OCI-LY3 (cell line): ENCODE measurements at regions not wholly inside any gene's neighbourhood (a gene's known extent, or its start where the extent isn't known, plus 50 kb on each side); places are given as distances from the start of the nearest gene placed in this dataset.

ENCODE experiments used
- CTCF ChIP-seq: fragments of 200-600, 300-600 bp; sonication (generic); IDR thresholded peaks from 2 replicates; pipeline ENCODE4 v1.5.1; 2014; ENCODE audit warnings: antibody characterized with exemption, low read length, low read depth
- EZH2phosphoT487 ChIP-seq: fragments of 200-600 bp; shearing (Covaris generic); IDR thresholded peaks from 2 replicates; pipeline ENCODE4 v1.6.1; 2018; ENCODE audit warnings: antibody characterized with exemption, mixed run types, low read depth

- no peak for TF ChIP-seq CTCF
- no peak for TF ChIP-seq EZH2phosphoT487
Observed at GRCh38 chr3:182397164-182397563, 396.1 kb upstream of the ATP11B start.
